ENCODE measurements at regions not wholly inside any gene's neighbourhood (a gene's known extent, or its start where the extent isn't known, plus 50 kb on each side); places are given as distances from the start of the nearest gene placed in this dataset.

GRCh38 chr3:151580591-151580990 lies 119.7 kb upstream of the IGSF10 start:
- no peak for TF ChIP-seq CTCF (IDR thresholded peaks at IDR 0.05)
- TF ChIP-seq POLR2A (IDR thresholded peaks at IDR 0.05) = no peak
- TF ChIP-seq POLR2AphosphoS5 (IDR thresholded peaks at IDR 0.05) = no peak

All from prostate gland (tissue), 2 donors.